Lower leg skin (tissue), 4 donors: ENCODE measurements at regions not wholly inside any gene's neighbourhood (a gene's known extent, or its start where the extent isn't known, plus 50 kb on each side); places are given as distances from the start of the nearest gene placed in this dataset.

Experiments used
- DNase-seq, 2 donors: peaks; one replicate each; pipeline ENCODE4 v3.0.0-alpha.2; 2019; ENCODE audit warnings: low spot score in 2 of 2
- H3K4me3 ChIP-seq: fragments of 200-600 bp; sonication (generic); 2 replicates; pipeline ENCODE4 v1.5.1; 2017; ENCODE audit warnings: mild to moderate bottlenecking, low read depth; ENCODE audit not compliant: poor library complexity, severe bottlenecking
- CTCF ChIP-seq, 3 donors: fragments of 450-650 bp; IDR thresholded peaks; one replicate each; pipeline ENCODE4 v1.5.1; 2016; ENCODE audit warnings: antibody characterized with exemption in 3 of 3, mild to moderate bottlenecking in 3 of 3, moderate library complexity in 2 of 3
- POLR2A ChIP-seq, 2 donors: fragments of 450-650 bp; IDR thresholded peaks; one replicate each; pipeline ENCODE4 v1.6.1; 2016 to 2017; ENCODE audit warnings: antibody characterized with exemption in 2 of 2, mild to moderate bottlenecking in 1 of 2, moderate library complexity in 1 of 2
- WGBS, 2 donors: methylation state at CpG; one replicate each; pipeline ENCODE4 v1.1.5; 2018; 5-methylcytosine and 5-hydroxymethylcytosine counted together
- intact Hi-C: fragments of 100-400 bp; cut with DNase I; formaldehyde crosslinking; loops from one replicate; pipeline ENCODE4 v1.15.0; 2023; ENCODE audit warnings: low total_unique reads

- TF ChIP-seq POLR2A (IDR thresholded peaks at IDR 0.05) (no peak), CTCF (IDR thresholded peaks at IDR 0.05) (no peak)
- 43 to 53% methylated on average over 9 of the region's 9 CpGs for WGBS, 2 donors
- intact Hi-C loops: no loop called here
- peak in 1 of 2 donors; percentile 85 for DNase-seq
- no peak overlapping the region for H3K4me3 ChIP-seq
These were observed 272.7 kb upstream of the FOXQ1 start for GRCh38 chr6:1039191-1039590.

- H3K4me3 ChIP-seq: no peak overlapping the region
- peak in 1 of 2 donors; percentile 28 for DNase-seq
- intact Hi-C loops: no loop called here
- TF ChIP-seq CTCF (IDR thresholded peaks at IDR 0.05): no peak
- TF ChIP-seq POLR2A (IDR thresholded peaks at IDR 0.05): no peak
- WGBS, 2 donors: 66 to 69% methylated on average over 10 of the region's 10 CpGs
These were observed 274.3 kb upstream of the FOXQ1 start for GRCh38 chr6:1037430-1038202.

GRCh38 chr6:1035401-1035800 lies 276.5 kb upstream of the FOXQ1 start:
- WGBS, 2 donors: 57 to 59% methylated on average over 11 of the region's 11 CpGs
- DNase-seq: no peak
- no peak overlapping the region for H3K4me3 ChIP-seq
- intact Hi-C loops: no loop called here
- TF ChIP-seq POLR2A (IDR thresholded peaks at IDR 0.05) (no peak), CTCF (IDR thresholded peaks at IDR 0.05) (no peak)

GRCh38 chr6:1031720-1032119 lies 280.2 kb upstream of the FOXQ1 start:
- H3K4me3 ChIP-seq: no peak overlapping the region
- intact Hi-C loops: no loop called here
- WGBS, 2 donors: 74 to 77% methylated on average over 2 of the region's 2 CpGs
- DNase-seq: no peak
- TF ChIP-seq CTCF (IDR thresholded peaks at IDR 0.05) (no peak), POLR2A (IDR thresholded peaks at IDR 0.05) (no peak)

GRCh38 chr6:1029141-1029540 lies 282.8 kb upstream of the FOXQ1 start:
- DNase-seq: no peak
- 61 to 78% methylated on average over 5 of the region's 5 CpGs for WGBS, 2 donors
- intact Hi-C loops: no loop called here
- TF ChIP-seq CTCF (IDR thresholded peaks at IDR 0.05): no peak
- no peak for TF ChIP-seq POLR2A (IDR thresholded peaks at IDR 0.05)
- no peak overlapping the region for H3K4me3 ChIP-seq

GRCh38 chr6:1028723-1029122 lies 283.2 kb upstream of the FOXQ1 start:
- intact Hi-C loops: no loop called here
- H3K4me3 ChIP-seq: no peak overlapping the region
- TF ChIP-seq POLR2A (IDR thresholded peaks at IDR 0.05): no peak
- no peak for TF ChIP-seq CTCF (IDR thresholded peaks at IDR 0.05)
- WGBS, 2 donors: 89 to 92% methylated on average over 8 of the region's 8 CpGs
- no peak for DNase-seq
